Testis (tissue), 2 donors: ENCODE measurements at regions not wholly inside any gene's neighbourhood (a gene's known extent, or its start where the extent isn't known, plus 50 kb on each side); places are given as distances from the start of the nearest gene placed in this dataset.

Experiments
- DNase-seq: peaks from one replicate; pipeline ENCODE4 v3.0.0-alpha.2; 2019
- H3K27ac ChIP-seq, 2 donors: fragments of 200-600 bp; sonication (generic); one replicate each; pipeline ENCODE4 v1.5.1; 2019
- H3K27me3 ChIP-seq: fragments of 200-600 bp; sonication (generic); one replicate; pipeline ENCODE4 v1.5.1; 2019
- H3K36me3 ChIP-seq: fragments of 200-600 bp; sonication (generic); one replicate; pipeline ENCODE4 v1.5.1; 2017; ENCODE audit warnings: low read depth; ENCODE audit errors: missing control alignments
- H3K4me1 ChIP-seq: fragments of 200-600 bp; sonication (generic); one replicate; pipeline ENCODE4 v1.5.1; 2019
- H3K4me3 ChIP-seq, 2 donors: fragments of 200-600 bp; sonication (generic); one replicate each; pipeline ENCODE4 v1.5.1; 2017 to 2019
- H3K9me3 ChIP-seq: fragments of 200-600 bp; sonication (generic); one replicate; pipeline ENCODE4 v1.5.1; 2017
- CTCF ChIP-seq, 3 experiments: fragments of 450-650 bp in 2 of 3; fragments of 200-600 bp in 1 of 3; sonication (generic) in 1 of 3; IDR thresholded peaks; one replicate each; pipeline ENCODE4 v1.5.1; 2016 to 2019; ENCODE audit warnings: antibody characterized with exemption in 3 of 3, mild to moderate bottlenecking in 2 of 3, moderate library complexity in 1 of 3
- POLR2A ChIP-seq: fragments of 450-650 bp; IDR thresholded peaks from one replicate; pipeline ENCODE4 v1.6.1; 2017; ENCODE audit warnings: antibody characterized with exemption, mild to moderate bottlenecking, moderate library complexity
- WGBS, 2 donors: methylation state at CpG; one replicate each; pipeline ENCODE4 v1.1.5; 2018; 5-methylcytosine and 5-hydroxymethylcytosine counted together
- intact Hi-C: fragments of 100-400 bp; cut with DNase I; formaldehyde crosslinking; loops from one replicate; pipeline ENCODE4 v1.15.1; 2023; ENCODE audit warnings: low total_unique reads

- H3K9me3 ChIP-seq: no peaks in the 10 kb centered on the region
- intact Hi-C loops: no loop called here
- TF ChIP-seq CTCF (IDR thresholded peaks at IDR 0.05) (no peak), POLR2A (no peak)
- no peak overlapping the region for H3K4me3 ChIP-seq
- H3K27me3 ChIP-seq: no peaks in the 10 kb centered on the region
- H3K36me3 ChIP-seq: no peaks in the 10 kb centered on the region
- peaks cover 13% of the 10 kb centered on the region for H3K4me1 ChIP-seq
- no peak for DNase-seq
- H3K27ac ChIP-seq: no peak overlapping the region
- WGBS, 2 donors: 86 to 90% methylated on average over 9 of the region's 9 CpGs
Observed at GRCh38 chr20:10135438-10135837, 83.2 kb upstream of the SNAP25 start.

GRCh38 chr20:10137032-10137431 is 81.6 kb upstream of the SNAP25 start:
- no peaks in the 10 kb centered on the region for H3K36me3 ChIP-seq
- no peak overlapping the region for H3K27ac ChIP-seq
- no peak for DNase-seq
- intact Hi-C loops: no loop called here
- no peaks in the 10 kb centered on the region for H3K9me3 ChIP-seq
- H3K4me3 ChIP-seq: no peak overlapping the region
- WGBS, 2 donors: 86 to 90% methylated on average over 4 of the region's 4 CpGs
- no peak for TF ChIP-seq POLR2A
- no peak for TF ChIP-seq CTCF (IDR thresholded peaks at IDR 0.05)
- H3K4me1 ChIP-seq: peaks cover 5% of the 10 kb centered on the region
- no peaks in the 10 kb centered on the region for H3K27me3 ChIP-seq

- no peak for DNase-seq
- H3K36me3 ChIP-seq: no peaks in the 10 kb centered on the region
Observed at GRCh38 chr20:10137533-10137932, 81.1 kb upstream of the SNAP25 start.

GRCh38 chr20:10157549-10157948 is 61.1 kb upstream of the SNAP25 start:
- TF ChIP-seq POLR2A (no peak), CTCF (IDR thresholded peaks at IDR 0.05) (no peak)
- Histone ChIP-seq H3K4me1 (no peaks in the 10 kb centered on the region), H3K4me3 (no peak overlapping the region), H3K9me3 (no peaks in the 10 kb centered on the region), H3K27me3 (no peaks in the 10 kb centered on the region), H3K27ac (no peak overlapping the region), H3K36me3 (no peaks in the 10 kb centered on the region)
- intact Hi-C loops: no loop called here
- 71 to 83% methylated on average over 1 of the region's 1 CpG for WGBS, 2 donors
- DNase-seq: no peak

More at GRCh38 chr20:10137533-10137932, 81.1 kb upstream of the SNAP25 start:
- WGBS, 2 donors: 83 to 87% methylated on average over 3 of the region's 3 CpGs
- TF ChIP-seq POLR2A (no peak), CTCF (IDR thresholded peaks at IDR 0.05) (no peak)
- intact Hi-C loops: no loop called here
- Histone ChIP-seq H3K4me1 (peaks cover under 1% of the 10 kb centered on the region), H3K9me3 (no peaks in the 10 kb centered on the region), H3K4me3 (no peak overlapping the region), H3K27ac (no peak overlapping the region), H3K27me3 (no peaks in the 10 kb centered on the region)

GRCh38 chr20:10167040-10167439 is 51.6 kb upstream of the SNAP25 start:
- Histone ChIP-seq H3K4me1 (no peaks in the 10 kb centered on the region), H3K36me3 (no peaks in the 10 kb centered on the region), H3K4me3 (no peak overlapping the region), H3K27ac (no peak overlapping the region), H3K27me3 (no peaks in the 10 kb centered on the region), H3K9me3 (no peaks in the 10 kb centered on the region)
- no peak for DNase-seq
- TF ChIP-seq POLR2A: no peak
- no peak for TF ChIP-seq CTCF (IDR thresholded peaks at IDR 0.05)
- 87 to 89% methylated on average over 2 of the region's 2 CpGs for WGBS, 2 donors
- intact Hi-C loops: no loop called here
